DMS79 (cell line): ENCODE measurements at regions not wholly inside any gene's neighbourhood (a gene's known extent, or its start where the extent isn't known, plus 50 kb on each side); places are given as distances from the start of the nearest gene placed in this dataset.

Experiments used
- DNase-seq: peaks from one replicate; lab custom pipeline; 2025; lab: John Stamatoyannopoulos, UW

DNA sequence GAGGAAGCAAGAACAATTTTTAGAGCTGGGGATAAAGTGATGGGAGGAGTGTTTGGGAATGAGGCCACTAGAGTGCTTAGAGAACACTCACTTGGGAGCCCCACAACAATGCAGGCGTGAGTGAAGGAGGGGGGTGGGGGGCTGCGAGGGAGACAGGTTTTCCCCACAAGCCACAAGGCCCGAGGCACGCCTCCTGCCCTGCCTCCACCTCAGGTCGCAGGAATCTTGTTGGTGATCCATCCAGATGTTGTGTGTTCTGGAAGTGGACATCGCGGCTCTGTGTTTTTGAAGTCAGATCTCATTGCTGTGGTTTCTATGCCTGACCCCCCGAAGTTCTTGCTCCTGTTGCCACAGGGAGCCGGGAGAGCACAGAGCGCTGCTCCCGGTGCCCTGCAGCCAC lies 178.0 kb upstream of the BMPER start:
- DNase-seq, result no peak

DNA sequence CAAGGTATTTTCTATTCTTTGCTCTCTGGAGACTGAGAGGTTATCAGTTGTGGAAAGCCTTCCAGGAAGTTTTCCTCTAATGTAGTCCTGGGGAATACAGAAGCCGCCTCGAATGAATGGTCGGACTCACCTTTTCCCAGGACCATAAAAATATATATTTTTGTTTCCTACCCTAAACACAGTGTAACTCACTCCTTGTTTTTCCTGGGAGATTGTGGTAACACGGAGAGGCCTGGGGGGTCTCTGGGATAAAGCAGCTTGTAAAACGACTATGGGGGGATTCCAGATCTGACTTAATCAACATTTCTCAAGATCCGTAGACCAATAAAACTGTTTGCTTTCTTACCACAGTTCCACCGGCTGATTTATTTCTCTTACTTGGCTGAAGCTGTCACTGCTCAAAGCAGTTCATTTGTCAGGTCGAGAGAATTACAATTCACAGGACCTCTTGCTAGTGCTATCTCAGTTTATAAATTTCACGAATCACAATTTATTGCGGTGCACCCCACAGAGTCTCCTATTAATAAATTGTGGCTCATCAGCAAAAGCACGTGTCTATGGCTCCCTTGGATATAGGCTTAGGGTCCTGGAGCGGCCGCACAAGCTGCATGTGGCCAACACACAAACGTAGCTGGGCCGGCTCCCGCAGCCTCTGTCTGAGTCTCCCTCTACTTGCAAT lies 176.3 kb upstream of the BMPER start:
- DNase-seq, result no peak

DNA sequence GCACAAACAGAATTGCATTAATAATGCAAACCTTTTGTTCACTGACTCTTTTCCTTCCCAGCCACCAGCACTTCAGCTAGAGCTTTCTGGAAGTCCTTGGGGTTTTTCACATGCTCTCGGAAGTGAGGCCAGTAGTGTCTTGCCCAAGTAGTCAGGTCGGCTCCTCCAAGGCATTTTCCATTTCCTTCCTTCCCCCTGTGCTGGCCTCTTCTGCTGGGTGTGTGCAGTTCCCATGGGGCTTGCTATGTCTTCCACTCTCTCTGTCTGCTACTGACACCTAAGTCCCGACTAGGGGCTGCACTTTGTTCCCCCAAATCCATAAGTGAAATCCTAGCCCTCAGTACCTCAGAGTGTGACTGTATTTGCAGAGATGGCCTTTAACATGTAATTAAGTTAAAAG lies 175.6 kb upstream of the BMPER start:
- no peak for DNase-seq

DNA sequence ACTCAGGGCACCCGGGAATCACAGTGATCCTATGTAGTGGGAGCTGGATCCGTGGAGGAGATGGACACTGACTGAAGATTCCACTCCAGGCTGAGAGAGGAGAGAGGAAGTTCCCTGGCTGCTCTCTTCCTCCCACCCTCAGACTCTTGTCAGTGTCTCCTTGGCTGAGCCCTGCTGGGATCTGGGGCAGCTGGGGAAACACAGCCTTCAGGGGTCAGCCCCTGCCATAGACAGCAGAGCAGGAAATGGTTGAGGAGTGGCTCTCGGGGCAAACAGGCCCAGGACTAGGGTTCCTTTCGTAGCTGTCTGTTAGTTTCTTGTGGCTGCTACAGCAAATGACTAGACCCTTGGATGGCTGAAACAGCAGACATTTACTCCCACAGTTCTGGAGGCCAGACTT lies 174.4 kb upstream of the BMPER start:
- DNase-seq, result no peak

DNA sequence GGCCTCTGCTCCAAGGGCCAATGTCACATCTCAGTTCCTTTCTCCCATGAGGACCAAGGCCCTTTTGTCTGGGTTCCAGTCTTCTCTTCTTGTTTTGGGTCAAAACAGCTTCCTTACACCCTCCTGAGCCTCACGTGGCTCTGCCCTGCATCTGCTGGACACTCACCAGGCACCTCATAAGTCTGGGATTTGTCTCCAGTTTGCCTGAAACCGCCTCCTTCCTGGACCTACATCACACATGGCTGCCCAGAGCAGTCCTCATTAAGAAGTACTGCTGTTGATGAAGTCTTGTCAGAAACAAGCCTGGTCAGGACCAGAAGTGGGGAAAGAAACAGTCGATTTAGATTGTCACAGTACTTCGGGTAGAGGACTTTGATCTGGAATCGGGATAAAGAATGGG lies 173.4 kb upstream of the BMPER start:
- DNase-seq, result no peak

DNA sequence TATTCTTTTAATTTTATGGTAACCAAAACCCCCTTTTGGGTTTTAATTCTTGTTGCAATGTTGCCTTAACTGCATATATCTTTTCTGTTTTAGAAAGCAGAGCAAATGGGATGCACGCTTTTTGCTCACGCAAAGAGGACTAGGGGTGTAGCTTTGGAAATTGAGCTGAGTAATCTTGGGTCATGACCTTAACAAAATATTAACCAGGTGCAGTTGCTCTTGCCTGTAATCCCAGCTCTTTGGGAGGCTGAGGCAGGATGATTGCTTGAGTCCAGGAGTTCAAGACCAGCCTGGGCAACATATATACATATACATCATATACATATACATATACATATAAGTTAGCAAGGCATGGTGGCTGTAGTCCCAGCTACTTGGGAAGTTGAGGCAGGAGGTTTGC lies 172.9 kb upstream of the BMPER start:
- no peak for DNase-seq

DNA sequence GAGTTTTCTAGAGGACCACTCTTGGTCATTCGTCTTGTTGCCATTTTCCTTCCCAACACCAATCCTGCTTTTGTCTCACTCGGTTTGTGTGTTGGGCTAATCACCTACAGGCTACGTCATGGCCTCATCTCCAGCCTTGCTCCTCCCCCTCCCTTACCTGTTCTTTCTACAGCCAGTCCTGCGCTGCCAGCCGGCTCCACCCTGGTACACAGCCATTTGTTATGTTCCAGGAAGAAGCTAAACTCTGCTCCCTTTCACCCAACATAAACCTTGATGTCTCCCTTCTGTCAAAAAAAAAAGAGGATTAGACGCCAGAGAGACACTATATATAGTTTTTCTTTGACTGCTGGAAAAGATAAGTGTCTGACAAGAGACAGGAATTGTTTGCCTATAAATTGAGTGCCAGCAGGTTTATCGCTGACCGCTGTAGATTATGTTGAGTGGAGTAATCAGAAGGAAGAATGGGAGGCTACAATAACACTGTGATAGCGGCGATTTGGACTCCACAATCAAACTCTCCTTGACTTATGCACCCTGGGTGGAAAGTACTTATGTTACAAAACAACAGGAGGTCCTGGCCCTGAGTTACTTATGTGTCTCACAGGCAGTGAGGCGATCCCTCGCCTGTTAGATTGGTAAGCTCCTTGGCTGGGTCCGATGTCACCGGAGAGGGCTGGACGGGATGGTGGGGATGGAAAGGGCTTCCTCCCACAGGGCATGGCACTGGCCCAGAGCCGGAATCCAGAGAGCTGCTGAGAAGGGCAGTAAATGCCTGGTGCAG lies 171.3 kb upstream of the BMPER start:
- no peak for DNase-seq

DNA sequence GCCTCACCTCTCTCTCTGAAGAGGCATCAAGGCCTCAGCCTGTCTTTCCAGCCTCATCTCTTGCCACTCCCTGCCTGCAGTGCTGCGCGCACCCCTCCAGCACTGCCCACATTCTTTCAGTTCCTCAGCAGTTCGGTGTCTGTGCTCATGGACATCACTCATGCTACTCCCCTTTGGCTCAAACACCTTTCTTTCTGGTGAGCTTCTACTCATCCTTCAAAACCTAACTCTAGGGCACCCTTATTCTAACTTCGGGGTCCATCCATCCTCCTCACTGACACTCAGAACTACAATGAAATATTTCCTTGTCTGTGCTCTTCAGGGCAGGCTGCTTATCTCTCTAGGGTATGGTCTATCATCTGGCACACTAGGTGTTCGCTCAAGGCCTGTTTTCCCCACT lies 169.9 kb upstream of the BMPER start:
- DNase-seq, result no peak

DNA sequence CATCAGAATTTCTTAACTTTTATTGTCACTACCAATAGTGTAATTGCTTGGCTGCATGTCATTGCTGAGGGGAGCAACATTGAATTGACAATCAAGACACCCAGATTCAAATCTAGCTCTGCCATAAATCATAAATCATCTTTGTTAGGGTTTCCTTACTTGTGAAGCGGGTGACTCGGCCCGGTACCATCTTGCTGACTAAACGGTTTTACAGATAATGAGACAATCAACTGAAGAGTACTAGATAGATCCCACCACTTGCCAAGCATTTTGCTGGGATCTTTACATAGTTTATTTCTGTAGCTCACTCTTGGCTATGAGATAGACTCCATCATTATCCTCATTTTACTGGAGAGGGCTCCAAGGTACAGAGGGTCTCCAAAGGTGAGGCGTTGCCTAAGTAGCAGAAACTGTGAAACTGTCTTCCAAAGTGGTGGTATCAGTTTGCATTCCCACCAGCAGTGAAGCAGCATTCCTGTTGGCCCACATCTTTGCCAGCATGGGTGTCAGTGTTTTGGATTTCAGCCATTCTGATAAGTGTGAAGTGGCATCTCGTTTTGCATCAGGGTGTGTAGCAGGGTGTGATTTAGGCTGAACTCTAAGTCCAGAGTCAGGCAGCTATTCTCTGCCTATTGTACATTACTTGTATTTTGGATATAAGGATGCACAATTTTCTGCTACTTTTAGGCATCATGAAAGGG lies 168.7 kb upstream of the BMPER start:
- DNase-seq, result no peak

DNA sequence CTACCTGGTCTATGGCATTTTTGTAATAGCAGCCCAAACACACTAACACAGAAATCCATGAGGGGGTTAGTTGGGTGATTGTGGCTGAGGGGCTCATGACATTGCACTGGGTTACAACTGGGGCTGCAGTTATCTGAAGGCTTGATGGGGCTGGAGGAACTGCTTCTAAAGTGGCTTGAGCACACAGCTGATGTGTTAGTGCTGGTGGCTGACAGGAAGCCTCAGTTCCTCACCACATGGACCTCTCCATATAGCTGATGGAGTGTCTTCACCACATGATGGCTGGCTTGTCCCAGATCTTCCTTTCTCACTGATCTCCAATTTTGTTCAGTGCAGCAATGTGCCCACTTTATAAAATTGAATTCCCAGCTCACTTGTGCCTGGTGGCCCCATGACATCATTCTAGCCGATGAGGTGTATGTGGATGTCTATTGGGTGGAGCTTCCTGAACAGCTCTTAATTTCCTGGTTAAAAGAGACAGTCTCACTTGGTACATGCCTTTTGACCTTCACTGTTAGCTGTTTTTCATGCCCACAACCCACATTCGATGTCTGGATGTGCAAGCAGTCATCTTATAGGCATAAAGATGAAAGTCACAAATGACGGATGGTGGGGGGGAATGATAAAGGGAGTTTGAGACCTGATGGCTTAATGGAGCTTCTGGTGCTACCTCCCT lies 166.9 kb upstream of the BMPER start:
- no peak for DNase-seq

DNA sequence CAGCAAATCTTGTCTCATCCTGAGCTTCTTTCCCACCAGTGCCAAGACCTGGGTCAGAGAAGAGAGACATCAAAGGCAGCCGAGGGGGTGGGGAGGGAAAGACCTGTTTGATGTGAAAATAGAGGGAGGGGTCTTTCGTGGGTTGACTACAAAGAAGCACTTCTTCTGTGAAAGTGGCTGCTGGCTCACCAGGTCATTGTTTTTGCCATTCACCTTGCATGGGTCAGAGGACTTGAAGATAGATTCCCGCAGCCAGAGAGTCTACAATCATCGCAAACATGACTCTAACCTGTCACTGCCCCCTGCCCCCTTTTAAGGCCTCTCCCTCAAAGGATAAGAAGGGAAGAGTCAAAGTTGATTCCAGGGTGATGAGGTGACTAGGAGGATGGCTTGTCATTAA lies 166.1 kb upstream of the BMPER start:
- no peak for DNase-seq

DNA sequence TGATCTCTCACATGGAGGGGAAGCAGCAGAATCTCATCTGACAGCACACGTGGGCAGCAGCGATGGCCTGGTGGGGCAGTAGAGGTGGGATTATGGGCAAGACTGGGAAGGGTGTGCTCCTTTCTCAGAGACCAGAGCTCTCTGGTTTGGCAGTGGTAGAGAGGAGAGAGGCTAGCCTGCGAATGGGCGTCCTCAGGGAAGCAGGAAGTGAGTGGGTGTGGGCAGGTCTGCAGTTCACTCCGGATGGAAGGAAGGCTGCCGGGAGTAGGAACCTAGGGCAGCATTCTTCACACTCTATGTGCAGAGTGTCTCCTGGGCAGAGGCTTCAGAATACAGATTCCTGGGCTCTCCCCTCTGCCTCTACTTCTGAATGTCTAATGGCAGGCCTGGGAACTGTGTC lies 162.8 kb upstream of the BMPER start:
- DNase-seq, result no peak

DNA sequence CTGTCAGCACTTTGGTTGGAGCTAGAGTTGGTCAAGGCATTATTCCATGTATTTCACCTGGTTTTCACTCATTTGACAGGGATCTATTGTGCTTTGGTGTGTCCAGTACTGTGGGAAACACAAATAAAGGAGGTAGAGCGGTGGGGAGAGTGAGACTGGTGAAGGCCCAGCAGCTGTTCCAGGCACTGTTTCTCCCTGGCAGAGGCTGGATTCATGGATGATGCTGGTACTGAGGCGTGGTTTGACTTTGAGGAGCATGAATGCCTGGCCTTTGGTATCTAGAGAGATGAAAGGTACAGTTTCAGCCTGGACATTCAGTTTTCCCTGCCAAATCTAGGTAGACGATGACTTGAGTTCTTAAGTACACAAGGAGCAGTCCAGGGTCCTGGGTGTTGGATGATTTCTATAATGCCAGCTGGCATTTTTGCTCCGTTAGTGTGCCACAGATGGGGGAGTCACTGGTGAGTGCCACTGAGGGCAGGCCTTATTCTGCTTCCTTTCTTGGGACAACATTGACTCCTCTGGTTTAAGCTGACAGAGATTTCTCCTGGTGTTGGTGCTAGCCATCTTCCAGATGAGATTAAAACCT lies 162.2 kb upstream of the BMPER start:
- no peak for DNase-seq

DNA sequence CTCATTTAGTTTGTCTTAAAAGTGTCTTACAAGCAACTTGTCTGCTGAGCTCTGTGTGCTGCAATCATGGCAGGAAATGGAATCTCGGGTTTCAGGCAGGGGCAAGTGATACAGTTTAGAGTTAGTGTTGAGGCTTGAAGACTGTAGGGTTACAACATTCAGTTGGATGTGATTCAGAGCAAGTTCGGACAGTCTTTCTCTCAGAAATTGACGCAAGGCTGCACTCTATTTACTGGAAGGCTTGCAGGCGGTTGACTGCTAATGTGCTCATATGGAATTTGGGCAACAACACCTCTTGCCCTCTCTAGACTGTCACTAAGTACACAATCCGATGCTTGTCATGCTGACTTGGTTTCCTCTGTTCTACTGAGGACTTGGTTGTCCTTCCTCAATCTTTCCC lies 161.7 kb upstream of the BMPER start:
- DNase-seq, result no peak

DNA sequence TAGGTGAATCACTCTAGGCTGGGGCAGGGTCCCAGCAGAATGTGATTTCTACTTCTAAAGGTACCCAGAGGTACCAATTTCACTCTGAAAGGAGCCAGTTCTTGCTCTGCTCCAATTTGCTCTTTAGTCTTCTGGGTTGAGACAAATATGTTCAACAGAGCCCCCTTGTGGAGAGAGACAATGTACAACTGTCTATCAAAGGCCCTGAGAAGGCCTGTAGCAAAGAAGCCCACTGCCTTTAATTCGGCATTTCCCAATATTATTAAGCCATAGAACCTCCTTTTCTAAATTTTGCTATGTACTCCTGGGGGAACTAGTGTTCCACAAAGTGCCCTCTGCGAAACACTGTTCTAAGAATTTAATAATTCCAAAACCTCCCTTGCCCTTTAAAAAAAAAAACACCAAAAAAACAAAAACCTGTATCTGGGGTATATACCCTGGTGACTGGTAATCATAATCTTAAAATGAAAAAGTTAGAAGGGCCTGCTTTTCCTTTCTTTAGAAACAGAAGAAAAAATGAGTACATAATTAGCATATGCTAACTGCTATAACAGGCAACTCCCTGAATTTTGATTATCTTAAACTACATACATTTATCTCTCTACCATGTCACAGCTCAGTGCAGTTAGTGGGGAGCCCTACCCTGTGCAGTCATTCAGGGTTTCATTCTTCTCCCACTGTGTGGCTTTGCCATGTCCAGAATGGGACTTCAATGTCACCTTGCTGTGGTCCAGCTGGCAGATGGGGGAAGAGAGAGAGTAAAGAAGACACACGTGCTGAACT lies 160.9 kb upstream of the BMPER start:
- DNase-seq, result no peak

DNA sequence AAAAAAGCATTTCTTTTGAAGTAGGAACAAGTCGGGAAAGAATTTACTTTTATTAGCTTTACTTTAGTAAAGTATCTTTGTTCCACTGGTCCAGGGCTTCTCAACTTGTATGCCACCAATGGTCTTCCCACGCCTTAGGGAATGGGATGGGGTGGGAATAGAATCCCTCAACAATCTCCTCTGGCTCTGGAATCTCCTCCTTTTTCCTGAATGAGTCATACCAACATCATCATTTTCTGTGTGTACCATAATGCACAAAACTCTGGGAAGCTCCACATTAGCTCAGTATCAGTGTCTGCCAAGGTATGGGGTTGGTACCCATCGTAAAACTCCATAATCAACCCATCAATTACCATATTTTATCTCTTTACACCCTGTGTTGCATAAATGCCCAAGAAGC lies 159.4 kb upstream of the BMPER start:
- DNase-seq, result no peak

DNA sequence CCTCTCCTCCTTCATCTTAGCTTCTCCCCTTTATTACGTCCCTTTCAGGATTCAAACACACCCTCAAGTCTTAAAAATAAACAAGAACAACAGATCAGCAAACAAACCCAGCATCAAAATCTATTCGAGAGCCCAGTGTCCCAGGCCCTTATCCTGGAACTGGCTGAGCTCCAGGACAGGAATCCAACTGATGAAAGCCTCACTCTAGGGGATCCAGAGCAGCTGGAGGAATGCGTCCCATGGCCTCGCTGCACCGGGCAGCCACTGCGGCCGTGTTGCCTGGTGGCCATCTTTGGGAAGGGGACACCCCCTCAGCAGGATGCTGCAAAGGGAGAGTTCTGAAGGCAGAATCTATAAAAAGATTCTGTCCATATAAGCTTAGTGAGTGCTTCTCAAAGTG lies 156.5 kb upstream of the BMPER start:
- no peak for DNase-seq

DNA sequence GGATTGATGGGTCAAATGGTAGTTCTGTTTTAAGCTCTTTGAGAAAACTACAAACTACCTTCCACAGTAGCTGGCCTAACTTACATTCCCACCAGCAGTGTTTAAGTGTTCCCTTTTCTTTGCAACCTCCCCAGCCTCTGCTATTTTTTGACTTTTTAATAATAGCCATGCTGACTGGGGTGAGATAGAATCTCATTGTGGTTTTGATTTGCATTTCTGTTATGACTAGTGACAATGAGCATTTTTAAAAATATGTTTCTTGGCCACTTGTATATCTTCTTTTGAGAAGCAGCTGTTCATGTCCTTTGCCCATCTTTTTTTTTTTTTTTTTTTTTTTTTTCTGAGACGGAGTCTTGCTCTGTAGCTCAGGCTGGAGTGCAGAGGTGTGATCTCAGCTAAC lies 155.2 kb upstream of the BMPER start:
- DNase-seq, result no peak

DNA sequence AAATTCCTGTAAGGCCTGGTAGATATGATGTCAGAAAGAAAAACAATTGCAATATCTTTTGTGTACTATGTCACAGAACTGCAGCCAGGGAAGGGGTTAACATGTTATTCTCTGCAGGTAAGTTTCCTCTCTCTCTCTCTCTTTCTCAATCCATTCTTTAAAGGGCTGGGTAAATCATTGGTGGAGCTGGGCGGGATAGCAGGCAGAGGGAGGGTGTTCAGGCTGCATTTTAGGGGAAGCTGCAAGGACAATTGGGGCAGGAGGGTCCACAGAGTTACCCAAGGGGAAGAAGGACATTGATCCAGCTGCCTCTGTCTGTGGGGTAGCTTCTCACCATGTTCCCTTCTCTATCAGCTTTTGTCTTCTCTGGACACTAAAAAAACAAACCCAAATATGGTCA lies 153.9 kb upstream of the BMPER start:
- DNase-seq, result no peak

DNA sequence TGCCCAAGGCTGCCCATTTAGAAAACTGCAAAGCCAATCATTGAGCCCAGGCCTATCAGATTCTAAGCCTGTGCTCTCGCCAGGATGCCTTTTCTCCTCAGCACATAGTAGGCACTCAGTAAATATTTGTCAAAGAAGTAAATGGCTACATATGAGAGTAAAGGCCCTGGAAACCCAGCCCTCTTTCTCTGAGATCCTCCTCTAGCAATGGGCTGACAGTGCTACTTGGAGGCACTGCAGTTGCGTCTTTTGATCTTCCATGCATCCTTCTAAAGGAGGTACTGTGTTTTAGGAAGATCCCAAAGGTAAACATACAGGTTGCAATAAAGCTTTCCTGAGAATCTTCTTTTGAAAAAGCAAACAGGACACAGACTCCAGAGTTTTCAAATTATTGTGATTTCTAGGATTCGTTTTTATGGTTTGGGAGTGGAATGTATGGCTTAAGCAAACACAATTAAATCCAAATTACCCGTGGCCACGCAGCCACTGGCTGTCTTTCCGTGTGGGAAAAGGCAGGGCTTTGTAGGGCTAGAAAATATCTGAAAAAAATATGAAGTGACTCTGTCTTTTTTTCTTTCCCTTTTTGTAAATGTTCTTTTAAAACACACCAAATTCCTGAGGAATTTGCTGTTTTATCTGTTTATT lies 151.3 kb upstream of the BMPER start:
- DNase-seq, result no peak
